NCI-H146 treated with DMSO at 0.1 percent for 48 hours (cell line): ENCODE measurements at regions not wholly inside any gene's neighbourhood (a gene's known extent, or its start where the extent isn't known, plus 50 kb on each side); places are given as distances from the start of the nearest gene placed in this dataset.
"Not testable (repeated sequence)": the region's sequence is repeated elsewhere in the genome, so short reads cannot be mapped to it uniquely, and the experiment has no call there.

Source experiments
- DNase-seq: peaks from one replicate; lab custom pipeline; 2025; ENCODE audit not compliant: unreplicated experiment; lab: John Stamatoyannopoulos, UW

- not testable (repeated sequence) for DNase-seq
These were observed 619.8 kb upstream of the IGFBP7 start for GRCh38 chr4:57729775-57730570.

GRCh38 chr4:57726154-57726553 lies 616.0 kb upstream of the IGFBP7 start:
- DNase-seq = no peak

- no peak for DNase-seq
These were observed 609.3 kb upstream of the IGFBP7 start for GRCh38 chr4:57719456-57719855.

GRCh38 chr4:57714313-57714712 lies 604.1 kb upstream of the IGFBP7 start:
- not testable (repeated sequence) for DNase-seq

- no peak for DNase-seq
These were observed 599.9 kb upstream of the IGFBP7 start for GRCh38 chr4:57710053-57710452.

- no peak for DNase-seq
These were observed 581.2 kb upstream of the IGFBP7 start for GRCh38 chr4:57691370-57691769.

- DNase-seq = no peak
These were observed 579.6 kb upstream of the IGFBP7 start for GRCh38 chr4:57689693-57690205.

GRCh38 chr4:57682275-57682674 lies 572.1 kb upstream of the IGFBP7 start:
- DNase-seq = no peak

- DNase-seq = no peak
These were observed 569.8 kb upstream of the IGFBP7 start for GRCh38 chr4:57679969-57680368.

- no peak for DNase-seq
These were observed 566.2 kb upstream of the IGFBP7 start for GRCh38 chr4:57676394-57676793.

GRCh38 chr4:57672846-57673433 lies 562.8 kb upstream of the IGFBP7 start:
- DNase-seq = no peak

- no peak for DNase-seq
These were observed 558.4 kb upstream of the IGFBP7 start for GRCh38 chr4:57668621-57669020.

- DNase-seq = no peak
These were observed 555.6 kb upstream of the IGFBP7 start for GRCh38 chr4:57665806-57666205.

- DNase-seq = no peak
These were observed 551.4 kb upstream of the IGFBP7 start for GRCh38 chr4:57661517-57662090.

- DNase-seq = no peak
These were observed 548.5 kb upstream of the IGFBP7 start for GRCh38 chr4:57658673-57659072.

GRCh38 chr4:57658188-57658587 lies 548.0 kb upstream of the IGFBP7 start:
- no peak for DNase-seq

- no peak for DNase-seq
These were observed 545.2 kb upstream of the IGFBP7 start for GRCh38 chr4:57655342-57655741.

GRCh38 chr4:57652779-57653178 lies 542.6 kb upstream of the IGFBP7 start:
- DNase-seq = no peak

- no peak for DNase-seq
These were observed 530.4 kb upstream of the IGFBP7 start for GRCh38 chr4:57640391-57641100.

- no peak for DNase-seq
These were observed 529.6 kb upstream of the IGFBP7 start for GRCh38 chr4:57639561-57640382.

GRCh38 chr4:57635910-57636309 lies 525.7 kb upstream of the IGFBP7 start:
- DNase-seq = no peak
